DOHH2 (cell line): ENCODE measurements at regions not wholly inside any gene's neighbourhood (a gene's known extent, or its start where the extent isn't known, plus 50 kb on each side); places are given as distances from the start of the nearest gene placed in this dataset.

Source experiments
- EZH2phosphoT487 ChIP-seq: fragments of 200-600 bp; sonication (generic); IDR thresholded peaks from 2 replicates; pipeline ENCODE4 v1.6.1; 2017; ENCODE audit warnings: borderline replicate concordance, mild to moderate bottlenecking, antibody characterized with exemption, low read length, moderate library complexity, mixed read lengths
- TF ChIP-seq, protein P1 (sequence below): fragments of 200-600 bp; sonication (generic); IDR thresholded peaks from one replicate; pipeline ENCODE4 v1.5.1; 2014; ENCODE audit warnings: antibody characterized with exemption, mild to moderate bottlenecking, low read depth, low read length; ENCODE audit not compliant: poor library complexity, severe bottlenecking

DNA sequence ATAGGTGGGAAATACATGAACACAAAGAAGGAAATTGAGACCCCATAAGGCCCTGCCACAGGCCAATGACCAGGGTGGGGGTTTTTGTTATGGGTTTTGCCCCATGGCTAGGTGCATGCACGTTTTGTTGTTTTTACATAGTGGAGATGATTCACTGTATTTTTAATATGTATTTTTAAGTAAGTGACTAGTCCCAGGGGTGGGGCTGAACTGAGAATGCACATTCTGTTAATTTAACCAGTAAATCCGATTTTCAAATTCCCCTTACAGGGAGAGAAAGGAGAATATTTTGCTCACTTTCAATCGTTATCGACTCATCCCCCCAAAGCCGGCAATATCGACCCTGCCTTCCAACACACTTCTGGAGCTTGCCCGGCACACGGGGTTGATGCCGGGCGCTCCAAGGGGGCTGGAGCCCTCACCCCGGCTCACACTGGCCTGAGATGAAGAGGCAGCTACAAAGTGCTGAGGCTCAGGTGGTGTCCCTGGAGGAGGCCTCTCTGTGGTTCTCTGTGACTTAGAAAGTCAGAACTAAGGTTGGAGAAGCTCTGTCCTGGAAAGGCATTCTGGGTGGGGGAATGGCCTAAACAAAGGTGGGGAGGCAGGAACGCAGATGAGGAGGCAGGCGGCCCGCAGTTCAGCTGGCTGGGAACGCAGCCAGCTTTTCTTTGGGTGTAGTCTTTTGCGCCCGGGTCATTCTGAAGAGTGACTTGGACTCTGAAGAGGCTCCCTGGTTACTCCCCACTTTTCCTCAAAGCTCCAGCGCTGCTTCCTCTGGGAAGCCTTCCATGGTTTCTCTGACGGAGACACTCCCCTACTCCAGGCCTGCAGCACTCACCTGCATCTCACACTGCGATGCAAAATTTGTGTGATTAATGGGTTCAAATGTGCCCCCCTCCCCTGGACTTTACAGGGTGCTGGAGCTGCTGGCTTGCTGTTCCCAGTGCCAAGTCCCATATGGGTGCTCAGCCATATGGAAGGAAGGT is 50.7 kb upstream of the DLK1 start:
- TF ChIP-seq, protein P1, sequence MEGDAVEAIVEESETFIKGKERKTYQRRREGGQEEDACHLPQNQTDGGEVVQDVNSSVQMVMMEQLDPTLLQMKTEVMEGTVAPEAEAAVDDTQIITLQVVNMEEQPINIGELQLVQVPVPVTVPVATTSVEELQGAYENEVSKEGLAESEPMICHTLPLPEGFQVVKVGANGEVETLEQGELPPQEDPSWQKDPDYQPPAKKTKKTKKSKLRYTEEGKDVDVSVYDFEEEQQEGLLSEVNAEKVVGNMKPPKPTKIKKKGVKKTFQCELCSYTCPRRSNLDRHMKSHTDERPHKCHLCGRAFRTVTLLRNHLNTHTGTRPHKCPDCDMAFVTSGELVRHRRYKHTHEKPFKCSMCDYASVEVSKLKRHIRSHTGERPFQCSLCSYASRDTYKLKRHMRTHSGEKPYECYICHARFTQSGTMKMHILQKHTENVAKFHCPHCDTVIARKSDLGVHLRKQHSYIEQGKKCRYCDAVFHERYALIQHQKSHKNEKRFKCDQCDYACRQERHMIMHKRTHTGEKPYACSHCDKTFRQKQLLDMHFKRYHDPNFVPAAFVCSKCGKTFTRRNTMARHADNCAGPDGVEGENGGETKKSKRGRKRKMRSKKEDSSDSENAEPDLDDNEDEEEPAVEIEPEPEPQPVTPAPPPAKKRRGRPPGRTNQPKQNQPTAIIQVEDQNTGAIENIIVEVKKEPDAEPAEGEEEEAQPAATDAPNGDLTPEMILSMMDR: no peak
- no peak for TF ChIP-seq EZH2phosphoT487
